ENCODE measurements at regions not wholly inside any gene's neighbourhood (a gene's known extent, or its start where the extent isn't known, plus 50 kb on each side); places are given as distances from the start of the nearest gene placed in this dataset.
"Not testable (repeated sequence)": the region's sequence is repeated elsewhere in the genome, so short reads cannot be mapped to it uniquely, and the experiment has no call there.

- not testable (repeated sequence) for DNase-seq
Observed at GRCh38 chr22:48482198-48482597, 1345.5 kb downstream of the BRD1 start.

DNA sequence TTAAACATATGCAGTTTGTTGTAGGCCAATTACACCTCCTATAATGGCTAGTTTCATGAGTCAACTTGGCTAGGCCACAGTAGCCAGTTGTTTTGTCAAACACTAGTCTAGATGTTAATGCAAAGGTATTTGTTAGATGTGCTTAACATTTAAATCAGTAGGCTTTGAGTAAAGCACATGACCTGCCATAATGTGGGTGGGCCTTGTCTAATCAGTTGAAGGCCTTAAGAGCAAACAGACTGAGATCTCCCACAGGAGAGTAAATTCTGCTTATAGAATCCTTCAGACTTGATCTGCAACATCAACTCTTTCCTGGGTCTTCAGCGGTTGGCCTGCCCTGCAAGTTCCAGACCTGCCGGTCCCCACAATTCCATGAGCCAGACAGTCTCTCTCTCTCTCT is 1345.9 kb downstream of the BRD1 start:
- no peak for DNase-seq

DNA sequence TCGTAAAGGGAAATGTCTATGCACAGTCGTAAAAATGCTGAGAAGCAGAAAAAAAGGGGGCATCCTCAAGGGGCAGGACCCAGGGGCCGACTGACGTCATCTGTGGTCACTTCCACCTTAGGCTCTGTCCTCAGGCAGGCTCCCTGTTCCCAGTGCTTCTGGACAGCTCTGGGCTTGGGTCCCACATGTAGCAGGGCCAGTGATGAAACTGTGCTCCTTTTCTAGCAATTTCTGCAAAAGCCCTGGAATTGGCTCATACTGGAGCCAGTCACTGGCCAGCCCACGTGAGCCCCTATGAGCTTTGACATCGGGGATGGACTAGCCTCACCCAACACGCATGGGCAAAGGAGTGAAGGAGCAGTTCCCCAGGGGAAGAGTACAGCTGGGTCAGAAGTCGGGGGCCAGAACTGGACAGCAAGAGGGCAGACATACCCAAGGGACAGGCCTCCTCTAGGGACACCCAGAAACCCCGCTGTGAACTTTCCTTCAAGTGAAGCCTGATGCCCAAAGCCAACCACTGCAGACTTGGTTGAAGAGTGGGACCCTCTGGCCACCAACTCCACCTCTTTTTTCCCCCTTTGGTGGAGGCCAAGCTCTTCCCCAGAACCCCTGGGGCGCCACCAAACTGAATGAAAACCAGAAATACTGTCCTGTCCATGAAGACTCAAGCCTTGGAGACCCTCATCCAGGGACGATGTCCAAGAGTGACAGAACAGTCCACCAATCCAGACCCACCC is 1349.0 kb downstream of the BRD1 start:
- no peak for DNase-seq

- DNase-seq, result no peak
Observed at GRCh38 chr22:48478124-48478523, 1349.5 kb downstream of the BRD1 start.

DNA sequence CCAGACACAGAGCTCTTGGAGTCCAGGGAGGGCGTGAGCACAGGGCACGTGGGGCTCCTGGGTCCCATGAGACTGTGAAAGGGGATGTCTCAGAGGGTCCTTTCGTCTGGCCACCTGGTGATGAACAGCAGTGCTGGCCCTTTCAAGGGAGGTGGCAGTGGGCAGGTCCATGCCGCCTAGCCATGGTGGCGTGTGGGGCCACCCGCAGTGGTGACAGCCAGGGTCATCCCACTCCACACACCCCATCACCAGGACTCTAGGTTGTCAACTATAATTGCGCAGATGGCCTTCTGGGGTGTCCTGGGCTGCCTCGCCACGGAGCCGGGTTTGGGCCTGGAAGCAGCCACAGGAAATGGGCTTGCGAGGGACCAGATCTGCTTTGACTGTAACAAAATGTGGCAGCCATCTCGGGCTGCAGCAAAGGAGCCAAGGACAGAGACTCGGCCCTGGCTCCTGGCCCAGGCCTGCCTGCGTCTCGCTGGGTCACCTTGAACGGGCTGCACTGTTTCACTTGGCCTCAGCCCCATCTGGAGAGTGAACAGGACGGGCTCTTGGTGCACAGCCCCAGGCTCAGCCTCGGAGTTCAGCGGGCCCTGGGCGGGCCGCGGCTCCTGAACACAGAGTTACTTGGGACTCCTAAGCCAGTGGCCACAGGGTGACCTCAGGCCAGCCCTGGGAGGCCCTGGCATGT is 1350.5 kb downstream of the BRD1 start:
- DNase-seq, result no peak

DNA sequence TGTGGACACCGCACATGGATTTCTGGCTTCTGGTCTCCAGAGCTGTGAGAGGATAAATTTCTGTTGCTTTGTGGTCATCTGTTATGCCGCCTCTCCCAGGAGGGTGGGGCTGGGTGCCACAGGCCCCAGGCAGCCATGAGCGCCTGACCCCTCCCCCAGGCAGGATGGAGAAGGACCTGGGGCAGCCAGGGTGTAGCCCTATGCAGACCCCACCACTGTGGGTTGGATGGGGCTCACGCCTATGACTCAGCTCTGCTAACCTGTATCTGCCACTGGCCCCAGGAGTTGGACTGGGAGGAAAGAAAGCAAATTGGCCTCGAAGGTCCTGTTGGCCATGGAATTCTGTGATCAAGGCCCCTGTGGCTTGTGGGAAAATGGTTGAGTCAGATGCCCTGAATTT is 1351.1 kb downstream of the BRD1 start:
- DNase-seq, result no peak

DNA sequence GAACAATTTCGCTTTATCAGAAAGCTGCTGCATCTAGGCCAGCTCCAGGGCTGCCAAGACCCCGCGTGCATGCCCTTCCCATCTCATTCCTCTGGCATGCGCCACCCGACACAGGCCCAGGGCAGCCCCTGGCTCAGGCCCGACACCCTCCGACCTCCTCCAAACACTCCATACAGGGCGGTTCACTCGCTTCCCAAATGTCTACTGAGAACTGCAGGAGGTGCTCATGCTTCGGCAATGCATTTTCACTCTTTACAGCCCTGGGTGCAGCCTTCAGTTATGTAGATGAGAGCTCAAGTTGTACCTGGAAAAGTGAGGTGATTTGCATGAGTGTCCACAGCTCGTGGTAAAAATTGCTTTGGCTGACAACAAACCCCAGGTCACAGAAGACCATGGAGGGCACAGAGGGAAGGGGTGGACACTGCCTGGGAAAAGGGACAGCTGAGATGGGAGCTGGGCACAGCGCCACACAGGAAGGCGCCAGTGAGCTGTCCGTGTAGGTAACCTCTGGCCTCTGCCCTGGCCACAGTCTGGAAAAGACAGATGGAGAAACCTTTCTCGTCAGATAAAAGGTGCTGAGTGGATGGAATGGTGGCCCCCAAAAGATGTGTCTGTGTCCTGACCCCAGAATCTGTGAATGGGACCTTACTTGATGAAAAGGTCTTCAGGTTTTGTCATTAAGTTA is 1351.9 kb downstream of the BRD1 start:
- no peak for DNase-seq

DNA sequence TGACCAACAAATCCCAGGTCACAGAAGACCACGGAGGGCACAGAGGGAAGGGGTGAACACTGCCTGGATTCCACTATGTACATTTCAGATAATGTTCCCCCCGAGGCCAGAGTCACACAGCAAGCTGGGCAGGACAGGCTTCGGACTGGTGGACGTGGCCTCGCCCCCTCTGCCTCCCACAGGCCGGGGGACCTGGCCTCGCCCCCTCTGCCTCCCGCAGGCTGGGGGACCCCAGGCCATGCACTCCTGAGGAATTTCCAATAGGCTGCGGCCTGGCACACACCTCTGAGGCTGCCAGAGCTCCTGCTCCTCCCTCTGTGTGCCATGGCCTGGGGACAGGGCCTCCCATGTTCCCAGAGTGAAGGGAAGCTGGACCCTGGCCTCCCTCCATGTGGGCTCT is 1352.8 kb downstream of the BRD1 start:
- DNase-seq, result no peak

GRCh38 chr22:48473202-48473601 is 1354.5 kb downstream of the BRD1 start:
- DNase-seq, result no peak

DNA sequence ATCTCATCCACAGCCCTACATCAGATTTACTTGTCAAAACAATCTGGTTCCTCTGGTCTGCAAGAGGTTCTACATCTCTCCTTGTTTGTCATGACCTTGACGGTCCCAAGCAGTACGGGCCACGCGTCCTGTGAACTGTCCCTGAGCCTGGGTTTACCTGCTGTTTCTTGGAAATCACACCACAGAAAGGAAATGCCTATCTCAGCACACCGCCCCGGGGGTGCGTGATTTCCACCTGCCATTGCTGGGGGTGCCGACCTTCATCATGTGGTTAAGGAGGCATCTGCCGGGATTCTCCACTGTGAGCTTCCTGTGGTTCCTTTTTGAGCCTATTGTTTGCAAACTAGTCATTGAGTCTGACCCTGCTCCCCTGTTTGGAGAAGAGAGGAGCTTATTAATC is 1363.4 kb downstream of the BRD1 start:
- DNase-seq, result no peak

DNA sequence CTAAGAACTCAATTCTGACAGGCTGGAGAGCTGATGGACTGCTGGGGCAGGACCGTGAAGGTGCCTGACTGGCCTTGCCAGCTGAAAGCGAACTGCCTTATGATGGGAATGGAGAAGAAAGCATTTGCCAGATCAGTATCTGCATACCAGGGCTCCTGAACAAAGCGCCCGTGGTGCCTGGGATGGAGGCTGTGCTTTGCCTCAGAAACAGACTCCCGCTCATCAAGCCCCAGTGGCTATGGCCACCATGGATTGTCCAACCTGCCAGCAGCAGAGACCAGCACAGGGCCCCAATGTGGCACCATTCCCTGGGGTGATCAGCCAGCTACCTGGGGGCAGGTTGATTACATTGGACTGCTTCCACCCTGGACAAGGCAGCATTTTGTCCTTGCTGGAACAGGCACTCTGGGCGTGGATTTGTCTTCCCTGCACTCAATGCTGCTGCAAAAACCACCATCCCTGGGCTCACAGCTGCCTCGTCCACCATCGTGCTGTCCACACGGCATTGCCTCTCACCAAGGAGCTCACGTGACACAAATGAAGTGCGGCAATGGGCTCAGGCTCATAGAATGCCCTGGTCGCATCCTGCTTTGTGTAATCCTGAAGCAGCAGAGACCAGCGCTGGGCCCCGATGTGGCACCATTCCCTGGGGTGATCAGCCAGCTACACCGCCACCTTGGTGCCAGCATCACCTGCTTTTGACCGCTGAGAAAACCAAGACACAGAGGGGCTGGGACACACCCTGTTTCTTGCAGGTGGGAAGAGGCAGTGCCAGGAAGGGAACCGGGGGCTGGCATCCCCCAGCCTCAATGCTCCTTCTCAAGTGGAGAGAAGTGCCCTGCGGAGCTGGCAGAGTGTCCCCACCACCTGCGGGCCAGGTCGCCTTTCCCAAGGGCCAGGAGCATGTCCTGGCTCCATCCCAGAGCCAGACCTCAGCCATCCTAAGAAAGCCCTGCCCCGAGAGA is 1367.5 kb downstream of the BRD1 start:
- no peak for DNase-seq

- no peak for DNase-seq
Observed at GRCh38 chr22:48459259-48459658, 1368.4 kb downstream of the BRD1 start.

- no peak for DNase-seq
Observed at GRCh38 chr22:48456449-48456848, 1371.2 kb downstream of the BRD1 start.

- DNase-seq, result no peak
Observed at GRCh38 chr22:48453751-48454485, 1373.8 kb downstream of the BRD1 start.

DNA sequence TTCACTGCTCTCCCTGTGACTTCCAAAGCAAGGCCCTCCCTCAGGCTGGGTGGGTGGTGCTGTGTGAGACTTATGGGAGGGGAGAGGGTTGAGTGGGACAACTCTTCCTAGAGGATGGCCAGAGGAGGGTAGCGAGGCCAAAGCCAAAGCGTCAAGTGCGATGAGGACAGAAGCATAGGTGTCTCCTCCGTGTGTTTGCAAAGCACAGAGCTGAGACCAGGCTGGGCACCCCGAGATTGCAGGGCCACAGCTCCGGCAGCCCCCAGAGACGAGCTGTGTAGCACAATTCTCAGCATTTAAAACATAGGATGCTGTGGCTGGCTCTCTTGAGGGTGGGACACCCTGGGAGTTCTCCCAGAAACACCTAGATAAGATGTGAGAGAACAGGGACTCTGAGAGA is 1374.5 kb downstream of the BRD1 start:
- no peak for DNase-seq

DNA sequence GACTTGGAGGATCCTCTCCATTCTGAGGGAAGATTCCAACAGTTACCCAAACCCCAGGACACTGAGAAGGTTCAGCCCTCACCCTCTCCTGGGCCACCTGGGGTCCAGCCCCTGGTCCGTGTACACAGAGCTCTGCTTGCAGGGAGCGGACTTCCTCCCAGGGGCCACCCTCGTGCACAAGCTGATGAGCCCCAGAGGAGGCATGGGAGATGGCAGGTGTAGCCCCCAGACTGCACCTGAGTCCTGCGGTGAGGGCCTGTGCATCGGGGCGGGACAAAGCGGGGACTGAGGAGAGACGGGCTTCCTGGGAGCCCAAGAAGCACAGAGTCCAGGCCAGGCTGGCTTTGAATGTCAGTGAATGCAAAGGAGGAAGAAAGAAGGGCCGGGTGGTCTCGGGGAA is 1374.9 kb downstream of the BRD1 start:
- no peak for DNase-seq

DNA sequence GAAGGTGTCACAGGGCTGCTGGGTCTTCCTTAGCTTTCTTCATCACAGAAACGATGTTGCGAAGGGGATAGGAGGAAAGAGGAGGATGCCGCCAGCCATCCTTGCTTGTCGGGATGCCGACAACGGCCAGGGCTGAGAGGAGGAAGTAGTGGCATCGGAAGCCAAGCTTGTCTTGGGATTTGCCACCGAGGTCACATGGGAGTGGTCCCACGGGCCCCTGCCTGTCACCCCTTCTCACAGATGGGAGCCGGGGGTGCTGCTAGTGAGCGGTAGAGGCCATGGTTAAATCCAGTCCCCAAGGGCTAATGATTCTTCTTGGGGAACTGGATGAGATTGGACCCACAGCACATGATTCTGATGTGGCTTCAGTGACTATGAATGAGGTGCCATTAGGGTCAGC is 1375.8 kb downstream of the BRD1 start:
- DNase-seq, result no peak

- DNase-seq, result no peak
Observed at GRCh38 chr22:48450188-48450825, 1377.4 kb downstream of the BRD1 start.

DNA sequence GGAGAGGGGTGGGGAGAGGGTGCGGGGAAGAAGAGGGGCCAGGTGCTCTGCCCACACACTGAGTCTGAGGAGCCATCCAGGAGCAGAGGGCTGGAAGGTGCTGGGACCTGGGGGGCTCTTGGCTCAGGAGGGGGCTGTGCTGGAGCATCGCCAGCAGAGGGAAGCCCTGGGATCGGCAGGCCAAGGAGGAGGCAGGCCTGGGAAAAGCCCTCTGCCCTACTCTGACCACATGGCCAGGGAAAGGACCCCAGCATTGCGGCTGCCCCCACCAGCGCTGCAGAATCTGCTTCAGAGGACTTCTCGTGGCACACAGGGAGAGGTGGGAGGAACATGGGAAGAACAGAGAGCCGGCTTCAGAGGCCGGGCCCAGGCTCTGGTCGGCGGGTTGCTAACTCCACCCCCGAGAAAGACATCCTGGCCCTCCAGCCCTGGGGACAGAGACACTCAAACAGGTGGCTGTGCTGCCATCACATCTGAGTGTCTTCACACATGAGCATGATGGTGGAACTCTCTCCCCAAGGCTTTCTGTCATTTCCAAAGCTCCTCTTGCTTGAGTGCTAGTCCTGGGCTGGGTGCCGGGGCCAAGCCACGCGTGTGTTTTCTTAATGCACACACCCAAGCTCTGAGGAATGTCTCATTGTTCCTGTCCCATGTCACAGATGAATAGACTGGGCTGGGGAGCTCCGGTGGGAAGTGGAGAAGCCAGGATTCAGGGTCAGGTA is 1378.0 kb downstream of the BRD1 start:
- DNase-seq, result no peak

GRCh38 chr22:48448821-48449220 is 1378.9 kb downstream of the BRD1 start:
- no peak for DNase-seq

Data from EL (cell line).